Fibroblast of the conjunctiva (primary cell): ENCODE measurements at regions not wholly inside any gene's neighbourhood (a gene's known extent, or its start where the extent isn't known, plus 50 kb on each side); places are given as distances from the start of the nearest gene placed in this dataset.
"Not testable (repeated sequence)": the region's sequence is repeated elsewhere in the genome, so short reads cannot be mapped to it uniquely, and the experiment has no call there.

Experiments
- DNase-seq: peaks from one replicate; pipeline ENCODE4 v3.0.0-alpha.2; 2010; ENCODE audit warnings: low read depth

- no peak for DNase-seq
These were observed 151.4 kb upstream of the FERD3L start for GRCh38 chr7:19296617-19297016.

GRCh38 chr7:19295376-19295775, 150.2 kb upstream of the FERD3L start:
- no peak for DNase-seq

DNA sequence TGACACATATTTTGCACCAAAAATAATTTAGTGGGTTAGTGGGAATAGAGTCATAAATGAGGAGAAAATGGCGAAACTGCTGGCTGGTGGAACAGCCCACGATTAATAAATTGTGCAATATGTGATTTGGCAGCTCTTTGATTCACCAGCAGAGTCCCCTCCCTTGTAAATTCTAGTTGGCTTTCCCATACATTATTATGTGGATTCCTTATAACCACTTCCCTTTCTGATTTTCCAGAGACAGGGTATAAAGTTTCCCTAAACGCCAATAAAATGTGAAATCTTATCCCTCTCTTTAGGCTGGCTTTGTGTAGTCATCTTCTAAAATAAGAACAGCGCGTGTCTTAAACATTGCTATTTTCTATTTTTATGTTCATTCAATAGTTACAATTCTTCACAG, 149.4 kb upstream of the FERD3L start:
- DNase-seq = peak; percentile 8

GRCh38 chr7:19293431-19293830, 148.2 kb upstream of the FERD3L start:
- no peak for DNase-seq

DNA sequence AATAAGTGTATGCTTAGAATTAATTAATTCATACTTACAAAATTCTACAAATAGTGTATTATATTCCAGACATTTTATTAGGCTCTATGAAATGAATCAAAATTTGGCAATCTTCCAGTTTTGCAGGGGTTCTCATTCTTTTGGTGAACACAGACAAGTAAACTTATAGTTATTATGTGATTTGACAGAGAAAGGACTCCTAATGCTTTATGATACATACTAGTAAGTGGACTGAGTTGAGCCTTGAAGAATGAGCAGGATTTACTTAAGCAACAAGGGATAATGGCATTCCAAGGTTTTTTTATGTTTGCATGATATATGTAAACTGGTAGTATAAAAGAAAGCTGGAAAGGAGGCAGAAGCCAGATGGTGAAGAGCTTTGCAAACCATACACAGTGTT, 145.7 kb upstream of the FERD3L start:
- no peak for DNase-seq

DNA sequence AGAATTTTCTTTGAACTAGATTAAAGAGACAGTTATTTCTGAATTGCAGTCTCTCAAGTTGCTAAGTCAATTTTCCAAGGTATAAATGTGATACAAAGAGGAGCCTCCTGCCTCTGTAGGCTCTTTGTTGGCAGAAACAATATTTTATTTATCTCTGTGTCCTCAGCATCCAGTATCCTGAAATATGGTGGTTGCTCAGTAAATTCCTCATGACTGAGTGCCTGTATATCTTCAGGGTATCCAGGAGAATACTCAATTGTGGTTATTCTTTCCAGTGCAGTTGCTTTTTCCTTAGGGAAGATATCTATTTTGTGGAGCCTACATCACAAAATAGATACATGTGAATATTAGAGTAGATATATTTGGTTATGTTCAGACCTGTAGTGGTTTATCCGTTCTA, 144.8 kb upstream of the FERD3L start:
- DNase-seq = no peak

GRCh38 chr7:19284596-19285300, 139.5 kb upstream of the FERD3L start:
- no peak for DNase-seq

- no peak for DNase-seq
These were observed 138.9 kb upstream of the FERD3L start for GRCh38 chr7:19284136-19284535.

GRCh38 chr7:19275000-19275399, 129.8 kb upstream of the FERD3L start:
- no peak for DNase-seq

- DNase-seq = not testable (repeated sequence)
These were observed 127.1 kb upstream of the FERD3L start for GRCh38 chr7:19272329-19272728.

GRCh38 chr7:19269301-19269700, 124.1 kb upstream of the FERD3L start:
- DNase-seq = no peak

- DNase-seq = no peak
These were observed 123.5 kb upstream of the FERD3L start for GRCh38 chr7:19268737-19269136.

- DNase-seq = no peak
These were observed 117.6 kb upstream of the FERD3L start for GRCh38 chr7:19262826-19263225.

GRCh38 chr7:19249281-19249680, 104.1 kb upstream of the FERD3L start:
- DNase-seq = no peak

DNA sequence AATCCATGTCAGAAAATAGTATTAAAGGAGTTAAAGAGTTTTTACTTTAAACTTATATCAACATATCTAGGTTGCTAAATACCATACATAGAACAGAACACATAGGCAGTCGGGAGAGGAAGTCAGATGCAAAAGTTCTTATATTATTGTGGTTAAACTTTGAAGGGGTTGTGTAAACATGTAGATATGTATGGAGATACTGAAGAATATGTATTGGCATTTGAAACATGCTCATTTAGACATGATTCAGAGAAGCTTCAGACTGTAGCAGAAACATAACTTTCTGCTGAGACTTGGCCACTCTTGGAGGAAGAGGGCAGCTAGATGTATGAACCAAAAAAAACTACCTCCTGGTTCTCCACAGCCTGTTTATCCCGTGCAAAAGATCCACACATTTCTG, 103.5 kb upstream of the FERD3L start:
- DNase-seq = no peak

DNA sequence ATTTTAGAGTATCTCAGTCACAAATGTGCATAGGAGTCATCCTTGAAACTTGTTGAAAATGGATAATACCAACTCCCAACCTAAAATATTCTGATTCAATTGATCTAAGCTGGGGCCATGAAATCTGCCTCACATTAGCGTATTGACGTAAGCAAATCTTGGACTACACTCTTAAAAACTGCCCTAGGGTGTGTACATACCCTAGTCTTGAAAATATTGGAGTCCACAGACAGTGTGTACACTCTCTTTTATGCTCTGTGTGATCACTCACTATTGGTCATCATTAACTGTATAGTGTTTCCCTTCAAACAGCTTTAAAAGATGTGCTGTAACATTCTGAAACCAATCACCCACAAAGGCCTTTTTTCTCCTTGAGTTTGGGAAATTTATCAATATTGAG, 102.9 kb upstream of the FERD3L start:
- no peak for DNase-seq

DNA sequence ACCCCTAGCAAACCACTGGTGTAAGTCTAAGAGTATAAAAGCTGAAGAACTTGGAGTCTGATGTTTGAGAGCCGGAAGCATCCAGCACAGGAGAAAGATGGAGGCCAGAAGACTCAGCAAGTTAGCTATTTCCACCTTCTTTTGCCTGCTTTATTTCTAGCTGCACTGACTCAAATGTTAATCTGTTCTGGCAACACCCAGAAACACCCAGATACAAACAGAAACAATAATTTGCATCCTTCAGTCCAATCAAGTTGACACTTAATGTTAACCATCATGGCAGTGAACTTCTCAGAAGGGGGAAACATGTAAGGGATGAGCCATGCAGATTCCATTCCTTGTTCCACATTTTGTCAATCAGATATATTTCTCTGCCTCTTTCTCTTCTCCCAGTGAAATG, 101.8 kb upstream of the FERD3L start:
- no peak for DNase-seq

GRCh38 chr7:19242246-19242645, 97.0 kb upstream of the FERD3L start:
- DNase-seq = no peak

- DNase-seq = no peak
These were observed 94.7 kb upstream of the FERD3L start for GRCh38 chr7:19239951-19240350.

DNA sequence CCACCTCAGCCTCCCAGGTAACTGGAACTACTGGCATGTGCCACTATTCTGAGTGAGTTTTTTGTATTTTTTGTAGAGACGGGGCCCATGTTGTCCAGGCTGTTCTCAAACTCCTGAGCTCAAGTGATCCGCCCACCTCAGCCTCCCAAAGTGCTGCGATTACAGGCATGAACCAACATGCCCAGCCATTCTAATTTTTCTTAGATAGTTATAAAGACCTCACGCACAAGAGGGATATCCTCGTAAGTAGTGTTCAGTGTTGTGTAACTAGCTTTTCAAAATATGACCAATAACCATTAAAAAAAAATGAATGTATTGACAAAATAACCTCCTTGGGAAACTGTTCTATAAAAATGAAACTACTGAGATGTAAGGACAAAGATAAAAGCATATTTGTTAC, 90.5 kb upstream of the FERD3L start:
- DNase-seq = no peak

DNA sequence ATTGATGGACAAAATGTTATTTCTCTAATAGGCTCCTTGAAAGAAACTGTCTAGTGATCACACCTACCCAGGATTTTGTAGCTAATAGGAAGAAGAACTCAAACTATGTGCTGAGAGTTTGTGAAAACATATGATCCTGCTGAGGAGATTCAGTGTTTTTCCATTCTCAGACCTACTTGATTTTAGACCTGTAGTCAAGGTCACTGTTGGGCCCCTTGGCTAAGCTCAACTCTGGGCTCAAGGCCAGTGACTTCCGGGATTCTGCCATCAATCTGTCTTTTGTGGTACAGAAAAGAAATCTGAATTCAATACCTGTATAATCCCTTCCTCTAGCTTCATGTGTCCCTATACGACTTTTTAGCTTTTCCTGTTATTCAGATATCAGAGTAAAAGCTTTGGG, 79.7 kb upstream of the FERD3L start:
- no peak for DNase-seq

- DNase-seq = peak; percentile 47
These were observed 70.2 kb upstream of the FERD3L start for GRCh38 chr7:19215412-19215811.

DNA sequence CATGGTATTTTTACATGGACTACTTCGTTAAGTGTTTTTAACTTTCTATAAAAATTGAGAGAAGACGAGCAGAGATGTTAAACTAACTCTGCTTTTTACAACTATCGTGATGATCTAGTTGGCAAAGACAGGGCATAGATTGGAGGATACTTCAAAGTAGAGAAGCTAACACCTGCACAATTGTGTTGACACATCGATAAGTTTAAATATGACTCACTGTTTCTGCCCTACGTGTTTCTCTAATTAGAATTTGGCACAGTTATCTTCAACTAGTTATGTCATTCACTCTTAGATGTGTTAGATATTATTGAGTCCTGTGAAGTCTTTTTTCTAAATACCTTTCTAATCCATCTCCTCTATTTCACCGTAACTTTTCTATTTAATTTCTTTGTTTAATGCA, 68.5 kb upstream of the FERD3L start:
- DNase-seq = no peak

DNA sequence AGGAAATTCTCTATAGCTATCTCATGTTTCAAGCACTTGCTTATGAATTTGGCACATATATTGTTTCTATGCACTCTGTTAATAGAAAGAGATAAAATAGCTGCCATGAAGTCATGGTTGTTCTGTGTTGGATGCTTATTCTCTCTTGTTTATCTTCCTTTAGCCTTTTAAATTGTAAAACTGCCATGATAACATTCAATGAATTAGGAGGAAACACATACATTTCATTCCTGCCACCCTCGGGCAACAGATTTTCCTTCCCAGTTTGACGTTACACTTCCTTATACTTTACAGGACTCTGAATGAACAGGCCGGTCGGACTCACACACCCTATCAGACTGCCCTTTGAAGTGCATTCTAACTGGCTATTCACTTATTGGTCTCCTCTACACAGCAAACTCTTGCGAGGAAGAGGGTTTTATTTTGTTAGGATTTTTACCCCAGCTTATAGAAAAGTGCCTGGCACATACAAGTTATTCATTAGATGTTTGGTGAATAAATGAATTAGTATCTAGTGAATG, 65.7 kb upstream of the FERD3L start:
- no peak for DNase-seq
